Spleen (tissue), 7 donors: ENCODE measurements at regions not wholly inside any gene's neighbourhood (a gene's known extent, or its start where the extent isn't known, plus 50 kb on each side); places are given as distances from the start of the nearest gene placed in this dataset.

Experiments
- POLR2A ChIP-seq, 3 donors: fragments of 450-650 bp; IDR thresholded peaks; one replicate each; pipeline ENCODE4 v1.5.1; 2017; ENCODE audit warnings: antibody characterized with exemption in 3 of 3, mild to moderate bottlenecking in 1 of 3
- POLR2AphosphoS5 ChIP-seq, 3 donors: sonication (generic); formaldehyde crosslinking; IDR thresholded peaks; one replicate each; pipeline ENCODE4 v1.5.1; 2017; ENCODE audit warnings: antibody characterized with exemption in 3 of 3
- TF ChIP-seq, protein P1 (sequence below), 11 experiments: fragments of 200-600 bp in 7 of 11; fragments of 450-650 bp in 4 of 11; sonication (generic) in 4 of 11; IDR thresholded peaks in 8 of 11; conservative IDR thresholded peaks in 3 of 11; 1 replicate in 7 of 11; 2 replicates in 4 of 11; pipeline versions ENCODE4 v1.4.0 to v1.8.0; 2016 to 2021; ENCODE audit warnings: antibody characterized with exemption in 11 of 11, inconsistent platforms in 4 of 11, mild to moderate bottlenecking in 1 of 11
- donor health status: DM: no; HTN: no; CAD: no; lungs with moderate emphysema.
- donor health status: DM: no; HTN: no; CAD: no.
- donor health status: DM: no; HTN: no; CAD: no.

GRCh38 chr11:28743061-28743550 is 634.9 kb downstream of the METTL15 start:
- no peak for TF ChIP-seq POLR2A (IDR thresholded peaks at IDR 0.05)
- no peak for TF ChIP-seq POLR2AphosphoS5 (IDR thresholded peaks at IDR 0.05)
- TF ChIP-seq, protein P1, sequence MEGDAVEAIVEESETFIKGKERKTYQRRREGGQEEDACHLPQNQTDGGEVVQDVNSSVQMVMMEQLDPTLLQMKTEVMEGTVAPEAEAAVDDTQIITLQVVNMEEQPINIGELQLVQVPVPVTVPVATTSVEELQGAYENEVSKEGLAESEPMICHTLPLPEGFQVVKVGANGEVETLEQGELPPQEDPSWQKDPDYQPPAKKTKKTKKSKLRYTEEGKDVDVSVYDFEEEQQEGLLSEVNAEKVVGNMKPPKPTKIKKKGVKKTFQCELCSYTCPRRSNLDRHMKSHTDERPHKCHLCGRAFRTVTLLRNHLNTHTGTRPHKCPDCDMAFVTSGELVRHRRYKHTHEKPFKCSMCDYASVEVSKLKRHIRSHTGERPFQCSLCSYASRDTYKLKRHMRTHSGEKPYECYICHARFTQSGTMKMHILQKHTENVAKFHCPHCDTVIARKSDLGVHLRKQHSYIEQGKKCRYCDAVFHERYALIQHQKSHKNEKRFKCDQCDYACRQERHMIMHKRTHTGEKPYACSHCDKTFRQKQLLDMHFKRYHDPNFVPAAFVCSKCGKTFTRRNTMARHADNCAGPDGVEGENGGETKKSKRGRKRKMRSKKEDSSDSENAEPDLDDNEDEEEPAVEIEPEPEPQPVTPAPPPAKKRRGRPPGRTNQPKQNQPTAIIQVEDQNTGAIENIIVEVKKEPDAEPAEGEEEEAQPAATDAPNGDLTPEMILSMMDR (IDR thresholded peaks at IDR 0.05 in 8 of 11, conservative IDR thresholded peaks at IDR 0.05 in 3 of 11) = no peak
